ENCODE measurements at regions not wholly inside any gene's neighbourhood (a gene's known extent, or its start where the extent isn't known, plus 50 kb on each side); places are given as distances from the start of the nearest gene placed in this dataset.

GRCh38 chr6:104402572-104402971 is 457.1 kb downstream of the HACE1 start:
- CTCF ChIA-PET: no interaction called here
- POLR2A ChIA-PET: no interaction called here
- TF ChIP-seq ARNT (IDR thresholded peaks at IDR 0.05): no peak
- TF ChIP-seq ZNF384 (IDR thresholded peaks at IDR 0.05): no peak
- TF ChIP-seq SP1 (IDR thresholded peaks at IDR 0.05): no peak
- no peak for TF ChIP-seq CTBP1 (IDR thresholded peaks at IDR 0.05; ENCODE audit: borderline replicate concordance)
- DNase-seq (ENCODE audit: extremely low spot score): no peak

- DNase-seq (ENCODE audit: extremely low spot score): no peak
- POLR2A ChIA-PET: no interaction called here
- no peak for TF ChIP-seq FOXK2 (IDR thresholded peaks at IDR 0.05)
- TF ChIP-seq CTBP1 (IDR thresholded peaks at IDR 0.05; ENCODE audit: borderline replicate concordance): no peak
- TF ChIP-seq HDGF (IDR thresholded peaks at IDR 0.05; ENCODE audit: borderline replicate concordance): no peak
- no peak for TF ChIP-seq ELF4 (IDR thresholded peaks at IDR 0.05)
- no peak for TF ChIP-seq FOXA1 (IDR thresholded peaks at IDR 0.05)
- TF ChIP-seq ARNT (IDR thresholded peaks at IDR 0.05): no peak
- no peak for TF ChIP-seq SUZ12 (IDR thresholded peaks at IDR 0.05)
- no peak for TF ChIP-seq L3MBTL2 (conservative IDR thresholded peaks at IDR 0.05)
- TF ChIP-seq ZNF384 (IDR thresholded peaks at IDR 0.05): no peak
- TF ChIP-seq PKNOX1 (IDR thresholded peaks at IDR 0.05): no peak
- no peak for TF ChIP-seq NFRKB (IDR thresholded peaks at IDR 0.05)
- TF ChIP-seq TARDBP (IDR thresholded peaks at IDR 0.05): no peak
- TF ChIP-seq FOXM1 (IDR thresholded peaks at IDR 0.05; ENCODE audit: borderline replicate concordance): no peak
- no peak for TF ChIP-seq LEF1 (IDR thresholded peaks at IDR 0.05; ENCODE audit: borderline replicate concordance)
- CTCF ChIA-PET: no interaction called here
These were observed 457.8 kb downstream of the HACE1 start for GRCh38 chr6:104401926-104402325.

- no peak for DNase-seq (ENCODE audit: extremely low spot score)
- ChIA-PET POLR2A (no interaction called here), CTCF (interaction anchor here (0.6 kb wide), 1 partner anchor 46 kb away, joined by 3 read pairs; no protein-coding TSS in a partner anchor)
- TF ChIP-seq L3MBTL2 (conservative IDR thresholded peaks at IDR 0.05) (no peak), ZNF384 (IDR thresholded peaks at IDR 0.05) (no peak), NFRKB (IDR thresholded peaks at IDR 0.05) (no peak), ARNT (IDR thresholded peaks at IDR 0.05) (no peak), ELF4 (IDR thresholded peaks at IDR 0.05) (no peak), PKNOX1 (IDR thresholded peaks at IDR 0.05) (no peak), FOXK2 (IDR thresholded peaks at IDR 0.05) (no peak), SUZ12 (IDR thresholded peaks at IDR 0.05) (no peak), FOXM1 (IDR thresholded peaks at IDR 0.05; ENCODE audit: borderline replicate concordance) (no peak), FOXA1 (IDR thresholded peaks at IDR 0.05) (no peak), HDGF (IDR thresholded peaks at IDR 0.05; ENCODE audit: borderline replicate concordance) (no peak), BHLHE40 (IDR thresholded peaks at IDR 0.05; ENCODE audit: borderline replicate concordance) (no peak), CTBP1 (IDR thresholded peaks at IDR 0.05; ENCODE audit: borderline replicate concordance) (no peak), TARDBP (IDR thresholded peaks at IDR 0.05) (no peak), LEF1 (IDR thresholded peaks at IDR 0.05; ENCODE audit: borderline replicate concordance) (no peak), SP1 (IDR thresholded peaks at IDR 0.05) (no peak)
These were observed 458.9 kb downstream of the HACE1 start for GRCh38 chr6:104400844-104401243.

GRCh38 chr6:104396077-104396476 is 463.6 kb downstream of the HACE1 start:
- POLR2A ChIA-PET: no interaction called here
- no peak for DNase-seq (ENCODE audit: extremely low spot score)
- CTCF ChIA-PET: no interaction called here
- TF ChIP-seq SP1 (IDR thresholded peaks at IDR 0.05) (no peak), NFRKB (IDR thresholded peaks at IDR 0.05) (no peak), CTBP1 (IDR thresholded peaks at IDR 0.05; ENCODE audit: borderline replicate concordance) (no peak), LEF1 (IDR thresholded peaks at IDR 0.05; ENCODE audit: borderline replicate concordance) (no peak), L3MBTL2 (conservative IDR thresholded peaks at IDR 0.05) (no peak), FOXA1 (IDR thresholded peaks at IDR 0.05) (no peak), FOXK2 (IDR thresholded peaks at IDR 0.05) (no peak), PKNOX1 (IDR thresholded peaks at IDR 0.05) (no peak), ELF4 (IDR thresholded peaks at IDR 0.05) (no peak), BHLHE40 (IDR thresholded peaks at IDR 0.05; ENCODE audit: borderline replicate concordance) (no peak)

GRCh38 chr6:104381907-104382306 is 477.8 kb downstream of the HACE1 start:
- no peak for TF ChIP-seq CTBP1 (IDR thresholded peaks at IDR 0.05; ENCODE audit: borderline replicate concordance)
- no peak for TF ChIP-seq LEF1 (IDR thresholded peaks at IDR 0.05; ENCODE audit: borderline replicate concordance)
- TF ChIP-seq L3MBTL2 (conservative IDR thresholded peaks at IDR 0.05): no peak
- no peak for TF ChIP-seq SP1 (IDR thresholded peaks at IDR 0.05)
- CTCF ChIA-PET: no interaction called here
- POLR2A ChIA-PET: no interaction called here
- no peak for DNase-seq (ENCODE audit: extremely low spot score)

GRCh38 chr6:104365451-104366234 is 494.1 kb downstream of the HACE1 start:
- no peak for TF ChIP-seq ARNT (IDR thresholded peaks at IDR 0.05)
- TF ChIP-seq BHLHE40 (IDR thresholded peaks at IDR 0.05; ENCODE audit: borderline replicate concordance): no peak
- TF ChIP-seq L3MBTL2 (conservative IDR thresholded peaks at IDR 0.05): no peak
- TF ChIP-seq FOXM1 (IDR thresholded peaks at IDR 0.05; ENCODE audit: borderline replicate concordance): no peak
- no peak for TF ChIP-seq FOXA1 (IDR thresholded peaks at IDR 0.05)
- no peak for TF ChIP-seq FOXK2 (IDR thresholded peaks at IDR 0.05)
- TF ChIP-seq LEF1 (IDR thresholded peaks at IDR 0.05; ENCODE audit: borderline replicate concordance): no peak
- no peak for TF ChIP-seq TARDBP (IDR thresholded peaks at IDR 0.05)
- no peak for TF ChIP-seq HDGF (IDR thresholded peaks at IDR 0.05; ENCODE audit: borderline replicate concordance)
- TF ChIP-seq SP1 (IDR thresholded peaks at IDR 0.05): no peak
- no peak for TF ChIP-seq ZNF384 (IDR thresholded peaks at IDR 0.05)
- no peak for TF ChIP-seq ELF4 (IDR thresholded peaks at IDR 0.05)
- no peak for TF ChIP-seq PKNOX1 (IDR thresholded peaks at IDR 0.05)
- TF ChIP-seq CTBP1 (IDR thresholded peaks at IDR 0.05; ENCODE audit: borderline replicate concordance): no peak
- POLR2A ChIA-PET: no interaction called here
- CTCF ChIA-PET: no interaction called here

More at GRCh38 chr6:104365451-104366234, 494.1 kb downstream of the HACE1 start:
- DNase-seq (ENCODE audit: extremely low spot score): no peak
